ENCODE measurements at regions not wholly inside any gene's neighbourhood (a gene's known extent, or its start where the extent isn't known, plus 50 kb on each side); places are given as distances from the start of the nearest gene placed in this dataset.

DNA sequence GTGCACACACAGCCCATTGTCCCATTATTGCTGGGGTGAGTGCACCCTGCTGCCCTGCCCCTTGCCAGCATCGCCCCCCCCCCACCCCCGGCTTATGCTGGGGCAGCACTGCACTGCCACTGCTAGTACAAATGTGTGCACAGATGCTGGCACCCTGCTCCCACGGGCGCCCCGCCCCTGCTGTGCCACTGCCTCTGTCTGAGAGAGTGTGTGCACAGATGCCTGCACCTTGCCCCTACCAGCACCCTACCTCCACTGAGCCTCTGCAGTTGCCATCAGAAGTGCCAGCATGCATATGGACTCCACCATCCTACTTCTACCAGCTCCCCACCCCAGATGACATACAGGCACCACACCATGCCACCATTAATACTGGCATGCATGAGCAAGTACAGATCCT, 454.6 kb upstream of the KHDRBS2 start:
- Histone ChIP-seq H3K4me3 (no peak overlapping the region), H3K9me3 (no peaks in the 10 kb centered on the region), H3K36me3 (no peaks in the 10 kb centered on the region), H3K27ac (no peak overlapping the region), H3K27me3 (no peaks in the 10 kb centered on the region), H3K4me1 (no peaks in the 10 kb centered on the region)
- TF ChIP-seq, protein P1, sequence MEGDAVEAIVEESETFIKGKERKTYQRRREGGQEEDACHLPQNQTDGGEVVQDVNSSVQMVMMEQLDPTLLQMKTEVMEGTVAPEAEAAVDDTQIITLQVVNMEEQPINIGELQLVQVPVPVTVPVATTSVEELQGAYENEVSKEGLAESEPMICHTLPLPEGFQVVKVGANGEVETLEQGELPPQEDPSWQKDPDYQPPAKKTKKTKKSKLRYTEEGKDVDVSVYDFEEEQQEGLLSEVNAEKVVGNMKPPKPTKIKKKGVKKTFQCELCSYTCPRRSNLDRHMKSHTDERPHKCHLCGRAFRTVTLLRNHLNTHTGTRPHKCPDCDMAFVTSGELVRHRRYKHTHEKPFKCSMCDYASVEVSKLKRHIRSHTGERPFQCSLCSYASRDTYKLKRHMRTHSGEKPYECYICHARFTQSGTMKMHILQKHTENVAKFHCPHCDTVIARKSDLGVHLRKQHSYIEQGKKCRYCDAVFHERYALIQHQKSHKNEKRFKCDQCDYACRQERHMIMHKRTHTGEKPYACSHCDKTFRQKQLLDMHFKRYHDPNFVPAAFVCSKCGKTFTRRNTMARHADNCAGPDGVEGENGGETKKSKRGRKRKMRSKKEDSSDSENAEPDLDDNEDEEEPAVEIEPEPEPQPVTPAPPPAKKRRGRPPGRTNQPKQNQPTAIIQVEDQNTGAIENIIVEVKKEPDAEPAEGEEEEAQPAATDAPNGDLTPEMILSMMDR (IDR thresholded peaks at IDR 0.05) = no peak
- no peak for DNase-seq (ENCODE audit: low spot score)

DNA sequence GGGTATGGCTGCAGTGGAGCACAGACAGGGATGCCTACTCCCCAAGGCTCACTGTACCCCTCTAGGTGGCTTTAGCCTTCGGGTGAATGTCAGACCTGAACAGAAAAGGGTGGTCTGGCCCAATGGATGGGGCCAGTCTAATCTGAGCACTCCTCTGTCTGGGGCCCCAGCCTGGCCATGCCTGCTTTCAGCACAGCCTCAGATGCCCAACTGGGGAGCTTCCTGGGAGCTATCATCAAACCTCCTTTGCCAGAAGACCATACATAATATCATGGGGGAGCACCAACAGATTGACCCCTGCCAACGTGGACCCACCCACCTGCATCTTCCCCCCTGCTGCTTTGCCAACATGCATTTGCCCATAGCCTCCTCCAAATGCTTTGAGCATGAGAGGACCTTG, 454.1 kb upstream of the KHDRBS2 start:
- TF ChIP-seq, protein P1 (IDR thresholded peaks at IDR 0.05) = no peak
- Histone ChIP-seq H3K27ac (no peak overlapping the region), H3K4me1 (no peaks in the 10 kb centered on the region), H3K4me3 (no peak overlapping the region), H3K9me3 (no peaks in the 10 kb centered on the region), H3K36me3 (no peaks in the 10 kb centered on the region), H3K27me3 (no peaks in the 10 kb centered on the region)
- no peak for DNase-seq (ENCODE audit: low spot score)

DNA sequence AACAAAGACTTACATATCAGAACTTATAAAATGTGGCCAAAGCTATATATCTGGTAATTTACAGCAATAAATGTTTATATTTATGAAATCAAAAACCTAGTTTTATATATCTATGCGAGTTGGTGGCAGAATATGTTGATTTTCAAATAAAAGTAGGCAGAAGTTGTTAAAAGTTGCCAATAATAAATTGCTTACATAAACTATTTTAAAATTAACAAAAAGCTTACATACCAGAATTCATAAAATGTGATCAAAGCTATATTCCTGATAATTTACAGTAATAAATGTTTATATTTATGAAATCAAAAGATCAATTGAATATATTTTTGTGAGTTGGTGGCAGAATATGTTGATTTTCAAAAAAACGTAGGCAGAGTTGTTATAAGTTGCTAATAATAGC, 451.8 kb upstream of the KHDRBS2 start:
- H3K9me3 ChIP-seq = no peaks in the 10 kb centered on the region
- TF ChIP-seq, protein P1 (IDR thresholded peaks at IDR 0.05) = no peak
- H3K27me3 ChIP-seq = no peaks in the 10 kb centered on the region
- H3K36me3 ChIP-seq = no peaks in the 10 kb centered on the region
- no peak overlapping the region for H3K27ac ChIP-seq
- no peak overlapping the region for H3K4me3 ChIP-seq
- no peak for DNase-seq (ENCODE audit: low spot score)
- H3K4me1 ChIP-seq = no peaks in the 10 kb centered on the region

DNA sequence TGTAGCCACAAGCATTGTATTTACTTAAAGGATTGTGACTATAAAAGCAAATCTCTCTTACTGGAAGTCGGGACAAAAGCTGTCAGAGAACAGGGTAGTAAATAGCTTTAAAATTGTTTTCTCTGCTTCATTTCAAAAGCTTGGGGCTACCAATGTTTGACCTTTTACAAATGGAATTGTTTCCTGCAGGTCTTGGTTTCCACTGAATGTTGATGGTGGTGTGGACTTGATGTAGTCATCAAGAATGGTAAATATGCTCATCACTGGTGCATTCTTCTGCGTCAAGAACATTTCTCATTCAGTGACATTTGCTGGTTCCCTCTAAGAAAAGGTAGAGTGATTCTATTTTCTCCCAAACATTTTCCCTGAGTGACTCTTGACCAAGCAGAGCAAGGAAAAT, 435.4 kb upstream of the KHDRBS2 start:
- no peak overlapping the region for H3K4me3 ChIP-seq

DNA sequence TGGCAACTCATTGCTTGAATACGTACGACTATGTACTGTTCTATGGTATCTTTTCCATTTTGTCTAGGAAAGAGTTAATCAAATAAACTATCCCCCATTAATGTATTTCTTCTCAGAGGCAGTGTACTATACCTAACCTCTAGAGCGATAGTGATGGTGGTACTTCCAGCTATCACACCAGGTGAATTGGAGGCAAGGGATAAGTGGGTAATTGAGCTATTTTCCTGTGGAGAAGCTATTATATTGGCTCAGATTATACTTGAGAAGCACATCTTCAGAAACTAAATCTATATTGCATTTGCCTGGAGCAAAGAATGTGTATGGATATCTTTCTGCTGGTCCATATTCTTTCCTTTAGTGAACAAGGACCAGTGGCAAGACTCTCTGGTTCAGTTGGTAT, 430.7 kb upstream of the KHDRBS2 start:
- Histone ChIP-seq H3K36me3 (no peaks in the 10 kb centered on the region), H3K27ac (no peak overlapping the region), H3K4me3 (no peak overlapping the region), H3K4me1 (no peaks in the 10 kb centered on the region), H3K9me3 (no peaks in the 10 kb centered on the region), H3K27me3 (no peaks in the 10 kb centered on the region)
- no peak for DNase-seq (ENCODE audit: low spot score)
- TF ChIP-seq, protein P1 (IDR thresholded peaks at IDR 0.05) = no peak

More for the DNA sequence above, 435.4 kb upstream of the KHDRBS2 start:
- H3K27me3 ChIP-seq = no peaks in the 10 kb centered on the region
- DNase-seq (ENCODE audit: low spot score) = no peak
- peaks cover 0 to 10% of the 10 kb centered on the region in 2 donors for H3K9me3 ChIP-seq
- no peaks in the 10 kb centered on the region for H3K4me1 ChIP-seq
- H3K36me3 ChIP-seq = no peaks in the 10 kb centered on the region
- TF ChIP-seq, protein P1 (IDR thresholded peaks at IDR 0.05) = no peak
- no peak overlapping the region for H3K27ac ChIP-seq

DNA sequence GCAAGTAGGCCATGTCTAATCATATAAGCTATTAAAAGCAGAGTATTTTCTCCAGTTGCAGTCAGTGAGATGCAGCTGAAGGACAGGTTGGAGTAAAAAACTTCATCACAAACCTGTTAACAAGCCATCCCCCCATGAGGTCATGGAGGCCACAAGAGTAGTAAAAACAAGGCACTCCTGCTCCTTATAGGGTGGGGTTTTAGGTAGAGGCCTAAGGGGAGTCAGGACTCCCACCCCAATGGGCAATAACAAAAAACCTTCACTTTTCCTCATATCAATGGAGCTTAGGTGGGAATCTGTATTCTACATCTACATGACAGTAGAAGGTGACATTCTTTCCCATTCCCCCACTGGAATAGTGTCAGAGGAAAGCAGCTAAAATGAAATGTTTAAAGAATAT, 428.1 kb upstream of the KHDRBS2 start:
- no peak for DNase-seq (ENCODE audit: low spot score)
- Histone ChIP-seq H3K27ac (no peak overlapping the region), H3K4me1 (no peaks in the 10 kb centered on the region), H3K27me3 (no peaks in the 10 kb centered on the region), H3K36me3 (no peaks in the 10 kb centered on the region), H3K4me3 (no peak overlapping the region), H3K9me3 (no peaks in the 10 kb centered on the region)
- TF ChIP-seq, protein P1 (IDR thresholded peaks at IDR 0.05) = no peak
